BJ (cell line): ENCODE measurements at regions not wholly inside any gene's neighbourhood (a gene's known extent, or its start where the extent isn't known, plus 50 kb on each side); places are given as distances from the start of the nearest gene placed in this dataset.

ENCODE experiments used
- CTCF ChIA-PET: fragments of 350-600 bp; formaldehyde crosslinking; extraction: SDS; loops from one replicate; lab custom pipeline; 2021; ENCODE audit warnings: antibody characterized with exemption, inconsistent platforms; lab: Yijun Ruan, JAX
- POLR2A ChIA-PET: fragments of 300-600 bp; sonication (Branson Sonifier 250); formaldehyde crosslinking; extraction: SDS; loops from one replicate; lab custom pipeline; 2021; ENCODE audit warnings: antibody characterized with exemption; lab: Charles Lee
- DNase-seq: peaks from one replicate; pipeline ENCODE4 v3.0.0-alpha.2; 2011; ENCODE audit warnings: low read depth
- H3K27me3 ChIP-seq: 2 replicates; pipeline ENCODE4 v1.6.0; 2011; ENCODE audit warnings: low read length; ENCODE audit not compliant: control insufficient read depth, insufficient read depth
- H3K36me3 ChIP-seq: 2 replicates; pipeline ENCODE4 v1.5.1; 2011; ENCODE audit warnings: low read length; ENCODE audit not compliant: control insufficient read depth, insufficient read depth
- H3K4me3 ChIP-seq: 2 replicates; pipeline ENCODE4 v1.5.1; 2011; ENCODE audit warnings: low read depth, mild to moderate bottlenecking, control low read depth, low read length
- CTCF ChIP-seq: IDR thresholded peaks from 2 replicates; pipeline ENCODE4 v1.5.1; 2011; ENCODE audit warnings: low read depth, mild to moderate bottlenecking, control low read depth, inconsistent platforms, low read length, moderate library complexity; ENCODE audit not compliant: insufficient read depth

DNA sequence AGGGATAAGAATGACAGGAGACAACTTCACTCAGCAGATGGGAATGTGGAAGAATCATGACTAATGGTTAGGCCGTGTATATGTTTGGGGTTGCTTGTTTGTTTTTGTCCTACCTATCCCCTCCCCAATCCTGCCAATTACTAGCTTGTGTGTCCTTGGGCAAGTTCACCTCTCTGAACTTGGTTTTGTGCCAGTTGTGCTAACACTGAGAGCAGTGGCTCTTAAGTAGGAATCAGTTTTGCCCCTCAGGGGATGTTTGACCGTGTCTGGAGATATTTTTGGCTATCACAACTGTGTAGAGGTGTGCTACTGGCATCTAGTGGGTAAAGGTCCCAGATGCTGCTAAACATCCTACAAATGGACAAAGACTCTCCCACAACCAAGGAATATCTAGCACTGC lies 287.0 kb downstream of the DMRT2 start:
- no peak for DNase-seq
- ChIA-PET CTCF (no interaction called here), POLR2A (no interaction called here)
- Histone ChIP-seq H3K27me3 (no peaks in the 10 kb centered on the region), H3K4me3 (no peak overlapping the region), H3K36me3 (no peaks in the 10 kb centered on the region)
- TF ChIP-seq CTCF, result no peak

DNA sequence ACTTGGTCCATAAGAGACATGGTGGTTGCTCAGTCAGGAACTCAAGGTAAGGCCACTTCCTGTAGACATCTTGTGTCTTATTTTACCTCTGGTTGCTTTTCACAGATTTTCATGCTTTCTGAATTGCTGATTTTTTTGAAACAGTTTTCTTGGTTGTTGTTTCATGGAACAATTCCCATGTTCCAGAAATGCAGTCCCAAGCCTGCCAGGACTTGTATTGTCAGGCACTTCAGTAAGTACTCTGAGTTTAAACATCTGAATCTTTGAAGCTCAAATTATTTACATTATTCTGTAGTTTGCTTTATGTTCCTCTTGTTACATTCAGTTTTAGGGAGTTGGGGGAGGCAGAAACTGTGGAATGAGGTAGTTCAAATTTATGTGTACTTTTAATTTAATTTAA lies 290.2 kb downstream of the DMRT2 start:
- no peaks in the 10 kb centered on the region for H3K36me3 ChIP-seq
- H3K4me3 ChIP-seq, result no peak overlapping the region
- no peak for TF ChIP-seq CTCF
- CTCF ChIA-PET, result no interaction called here
- POLR2A ChIA-PET, result no interaction called here
- DNase-seq, result no peak
- no peaks in the 10 kb centered on the region for H3K27me3 ChIP-seq

DNA sequence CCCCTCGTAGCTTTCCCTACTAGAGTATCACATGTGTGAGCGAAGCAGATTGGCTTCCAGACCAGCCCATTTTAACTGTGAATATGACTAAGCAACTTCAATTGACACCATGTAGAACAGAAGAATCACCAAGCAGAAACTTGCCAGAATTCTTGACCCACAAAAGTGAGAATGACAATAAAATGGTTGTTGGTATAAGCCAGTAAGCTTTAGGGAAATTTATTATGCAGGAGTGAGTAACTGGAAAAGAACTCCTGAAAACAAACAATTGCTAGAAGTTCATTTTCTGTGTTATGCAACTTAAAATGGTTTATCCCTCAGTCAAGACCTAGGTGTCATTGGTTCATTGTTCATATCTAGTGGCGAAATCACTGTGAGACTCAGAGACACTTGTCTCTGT lies 303.1 kb downstream of the DMRT2 start:
- no peak overlapping the region for H3K4me3 ChIP-seq
- no peak for TF ChIP-seq CTCF
- CTCF ChIA-PET, result no interaction called here
- no peak for DNase-seq
- POLR2A ChIA-PET, result no interaction called here
- H3K36me3 ChIP-seq, result no peaks in the 10 kb centered on the region
- no peaks in the 10 kb centered on the region for H3K27me3 ChIP-seq

DNA sequence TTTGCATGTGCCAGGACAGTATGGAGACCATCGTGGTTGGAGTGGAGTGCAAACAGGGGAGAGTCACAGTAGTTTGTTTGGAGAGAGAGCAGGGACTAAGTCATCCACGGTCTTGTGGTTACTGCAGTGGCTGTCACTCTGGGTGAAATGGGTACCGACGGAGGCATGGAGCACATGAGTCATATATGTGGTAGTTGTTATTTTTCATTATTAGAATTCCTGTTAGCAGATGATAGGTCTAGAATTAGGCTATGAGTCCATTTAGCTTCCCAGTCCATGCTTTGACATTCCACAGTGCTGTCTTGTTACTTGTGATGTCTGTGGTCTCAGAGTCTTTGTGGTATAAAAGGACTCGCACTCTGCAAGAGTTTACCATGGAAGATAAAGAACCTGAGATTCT lies 303.9 kb downstream of the DMRT2 start:
- no peaks in the 10 kb centered on the region for H3K27me3 ChIP-seq
- no peaks in the 10 kb centered on the region for H3K36me3 ChIP-seq
- no peak for TF ChIP-seq CTCF
- no peak for DNase-seq
- ChIA-PET CTCF (no interaction called here), POLR2A (no interaction called here)
- H3K4me3 ChIP-seq, result no peak overlapping the region

DNA sequence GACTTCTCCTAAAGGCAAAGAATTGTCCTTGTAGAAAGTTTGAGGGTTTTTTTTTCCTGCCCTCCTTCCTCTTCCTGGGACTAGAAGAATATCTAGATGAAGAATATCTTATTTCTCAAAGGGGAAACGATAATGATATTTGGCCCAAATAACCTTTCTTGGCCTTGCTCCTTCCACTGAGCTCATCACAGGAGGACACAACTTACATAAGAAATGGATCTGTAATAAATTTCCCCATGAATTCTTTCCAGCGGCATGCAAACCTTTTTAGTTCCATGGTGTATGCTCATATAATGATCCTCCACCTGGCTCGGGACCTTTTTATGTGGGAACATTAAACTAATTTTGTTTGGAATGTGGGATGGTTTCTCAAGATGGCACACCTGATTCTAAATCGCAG lies 304.4 kb downstream of the DMRT2 start:
- Histone ChIP-seq H3K27me3 (no peaks in the 10 kb centered on the region), H3K36me3 (no peaks in the 10 kb centered on the region), H3K4me3 (no peak overlapping the region)
- POLR2A ChIA-PET, result no interaction called here
- TF ChIP-seq CTCF, result no peak
- CTCF ChIA-PET, result no interaction called here
- no peak for DNase-seq
